ENCODE measurements at regions not wholly inside any gene's neighbourhood (a gene's known extent, or its start where the extent isn't known, plus 50 kb on each side); places are given as distances from the start of the nearest gene placed in this dataset.

DNA sequence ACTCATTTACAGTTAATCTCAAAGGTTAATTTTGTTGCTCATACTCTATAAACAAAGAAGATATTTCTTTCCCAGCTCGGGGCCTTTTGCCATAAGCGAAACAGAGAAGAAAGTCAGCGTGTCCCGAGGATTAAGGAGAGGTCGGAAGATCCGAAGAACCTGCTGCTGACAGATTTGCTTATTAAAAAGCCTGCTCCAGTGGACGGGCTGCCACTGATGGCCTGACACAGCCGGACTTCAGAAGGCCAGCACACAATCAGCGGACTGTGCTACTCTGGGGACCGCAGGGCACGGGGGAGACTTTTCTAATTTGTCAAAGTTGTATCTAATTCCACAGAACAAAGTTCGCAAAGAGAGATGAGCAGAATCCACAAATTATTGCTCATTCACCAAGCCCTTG lies 315.4 kb downstream of the ETAA1 start:
- no peak for TF ChIP-seq EZH2 (IDR thresholded peaks at IDR 0.05; ENCODE audit: borderline replicate concordance, insufficient read depth, low read length, poor library complexity, severe bottlenecking)
- TF ChIP-seq, protein P1, sequence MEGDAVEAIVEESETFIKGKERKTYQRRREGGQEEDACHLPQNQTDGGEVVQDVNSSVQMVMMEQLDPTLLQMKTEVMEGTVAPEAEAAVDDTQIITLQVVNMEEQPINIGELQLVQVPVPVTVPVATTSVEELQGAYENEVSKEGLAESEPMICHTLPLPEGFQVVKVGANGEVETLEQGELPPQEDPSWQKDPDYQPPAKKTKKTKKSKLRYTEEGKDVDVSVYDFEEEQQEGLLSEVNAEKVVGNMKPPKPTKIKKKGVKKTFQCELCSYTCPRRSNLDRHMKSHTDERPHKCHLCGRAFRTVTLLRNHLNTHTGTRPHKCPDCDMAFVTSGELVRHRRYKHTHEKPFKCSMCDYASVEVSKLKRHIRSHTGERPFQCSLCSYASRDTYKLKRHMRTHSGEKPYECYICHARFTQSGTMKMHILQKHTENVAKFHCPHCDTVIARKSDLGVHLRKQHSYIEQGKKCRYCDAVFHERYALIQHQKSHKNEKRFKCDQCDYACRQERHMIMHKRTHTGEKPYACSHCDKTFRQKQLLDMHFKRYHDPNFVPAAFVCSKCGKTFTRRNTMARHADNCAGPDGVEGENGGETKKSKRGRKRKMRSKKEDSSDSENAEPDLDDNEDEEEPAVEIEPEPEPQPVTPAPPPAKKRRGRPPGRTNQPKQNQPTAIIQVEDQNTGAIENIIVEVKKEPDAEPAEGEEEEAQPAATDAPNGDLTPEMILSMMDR (IDR thresholded peaks at IDR 0.05; ENCODE audit: poor library complexity, severe bottlenecking): no peak
- no peak for TF ChIP-seq POLR2AphosphoS5 (IDR thresholded peaks at IDR 0.05)
- TF ChIP-seq, protein P2, sequence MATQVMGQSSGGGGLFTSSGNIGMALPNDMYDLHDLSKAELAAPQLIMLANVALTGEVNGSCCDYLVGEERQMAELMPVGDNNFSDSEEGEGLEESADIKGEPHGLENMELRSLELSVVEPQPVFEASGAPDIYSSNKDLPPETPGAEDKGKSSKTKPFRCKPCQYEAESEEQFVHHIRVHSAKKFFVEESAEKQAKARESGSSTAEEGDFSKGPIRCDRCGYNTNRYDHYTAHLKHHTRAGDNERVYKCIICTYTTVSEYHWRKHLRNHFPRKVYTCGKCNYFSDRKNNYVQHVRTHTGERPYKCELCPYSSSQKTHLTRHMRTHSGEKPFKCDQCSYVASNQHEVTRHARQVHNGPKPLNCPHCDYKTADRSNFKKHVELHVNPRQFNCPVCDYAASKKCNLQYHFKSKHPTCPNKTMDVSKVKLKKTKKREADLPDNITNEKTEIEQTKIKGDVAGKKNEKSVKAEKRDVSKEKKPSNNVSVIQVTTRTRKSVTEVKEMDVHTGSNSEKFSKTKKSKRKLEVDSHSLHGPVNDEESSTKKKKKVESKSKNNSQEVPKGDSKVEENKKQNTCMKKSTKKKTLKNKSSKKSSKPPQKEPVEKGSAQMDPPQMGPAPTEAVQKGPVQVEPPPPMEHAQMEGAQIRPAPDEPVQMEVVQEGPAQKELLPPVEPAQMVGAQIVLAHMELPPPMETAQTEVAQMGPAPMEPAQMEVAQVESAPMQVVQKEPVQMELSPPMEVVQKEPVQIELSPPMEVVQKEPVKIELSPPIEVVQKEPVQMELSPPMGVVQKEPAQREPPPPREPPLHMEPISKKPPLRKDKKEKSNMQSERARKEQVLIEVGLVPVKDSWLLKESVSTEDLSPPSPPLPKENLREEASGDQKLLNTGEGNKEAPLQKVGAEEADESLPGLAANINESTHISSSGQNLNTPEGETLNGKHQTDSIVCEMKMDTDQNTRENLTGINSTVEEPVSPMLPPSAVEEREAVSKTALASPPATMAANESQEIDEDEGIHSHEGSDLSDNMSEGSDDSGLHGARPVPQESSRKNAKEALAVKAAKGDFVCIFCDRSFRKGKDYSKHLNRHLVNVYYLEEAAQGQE (IDR thresholded peaks at IDR 0.05; ENCODE audit: borderline replicate concordance): no peak
- no peak for TF ChIP-seq TAF1 (IDR thresholded peaks at IDR 0.05; ENCODE audit: low read depth)
- no peak for TF ChIP-seq RAD21 (conservative IDR thresholded peaks at IDR 0.05)
- no peak for TF ChIP-seq SMC3 (conservative IDR thresholded peaks at IDR 0.05; ENCODE audit: poor library complexity)
- TF ChIP-seq MXI1 (conservative IDR thresholded peaks at IDR 0.05; ENCODE audit: poor library complexity, severe bottlenecking): no peak
- no peak for TF ChIP-seq EP300 (conservative IDR thresholded peaks at IDR 0.05; ENCODE audit: poor library complexity, severe bottlenecking)

Data from neural cell (in vitro differentiated cells).